Activated CD4-positive, alpha-beta T cell treated with anti-CD3 and anti-CD28 coated beads for 4 hours (primary cell): ENCODE measurements at regions not wholly inside any gene's neighbourhood (a gene's known extent, or its start where the extent isn't known, plus 50 kb on each side); places are given as distances from the start of the nearest gene placed in this dataset.

Experiments used
- DNase-seq, 2 donors: peaks; one replicate each; pipeline ENCODE4 v3.0.0-alpha.2; 2020

DNA sequence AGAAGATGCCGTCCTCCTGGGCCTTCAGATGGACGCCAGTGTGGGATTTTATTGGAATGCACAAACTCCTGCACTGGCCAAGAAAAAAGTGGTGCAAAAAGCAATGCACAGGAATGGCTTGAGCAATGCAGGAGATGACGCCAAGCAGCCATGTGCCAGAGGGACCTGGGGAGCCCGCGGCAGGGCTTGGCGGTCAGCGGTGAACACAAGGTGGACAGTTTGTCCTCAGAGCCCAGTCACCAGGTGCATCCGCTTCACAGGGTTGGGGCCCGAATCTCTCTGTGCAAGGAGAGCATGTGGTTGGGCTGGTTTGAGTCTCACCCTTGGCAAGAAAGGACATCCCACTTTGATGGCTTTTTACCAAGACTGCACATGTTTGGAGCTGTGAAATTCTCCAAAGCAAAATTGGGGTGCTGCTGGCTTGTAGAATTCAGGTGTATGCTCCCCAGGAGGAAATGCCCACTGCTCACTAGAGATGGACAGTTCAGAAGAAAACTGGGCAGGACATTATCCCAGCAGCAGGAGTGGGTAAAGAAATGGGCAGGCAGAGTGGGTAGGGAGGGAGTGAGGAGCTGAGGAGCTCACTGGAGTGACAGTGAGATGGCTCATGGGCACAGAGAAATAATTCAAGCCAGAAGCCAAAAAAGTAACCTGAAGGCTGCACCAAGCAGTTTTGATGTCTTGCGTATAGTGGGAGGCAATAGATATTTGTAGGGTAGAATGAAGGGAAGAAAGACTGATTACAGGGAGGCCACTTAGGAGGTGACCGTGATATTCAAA, 463.9 kb downstream of the MTRR start:
- DNase-seq: no peak

DNA sequence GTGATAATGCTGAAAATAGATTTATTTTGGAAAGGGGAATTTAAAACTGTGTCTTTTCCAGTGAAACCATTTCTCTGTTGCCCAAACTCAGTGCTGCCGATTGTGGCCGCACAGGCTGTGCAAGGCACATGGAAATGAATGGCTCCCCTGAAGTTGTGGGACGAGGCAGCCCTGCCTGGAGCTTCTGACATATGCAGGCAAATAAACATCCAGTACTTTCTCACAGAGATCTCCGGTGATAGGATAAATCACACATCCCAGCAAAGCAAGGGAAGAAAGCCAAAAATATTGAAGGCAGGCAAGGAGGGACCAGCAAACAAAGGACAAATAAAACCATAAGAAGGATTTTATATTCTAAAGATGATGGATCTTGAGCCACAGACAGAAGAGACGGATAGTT, 464.5 kb downstream of the MTRR start:
- DNase-seq: no peak

DNA sequence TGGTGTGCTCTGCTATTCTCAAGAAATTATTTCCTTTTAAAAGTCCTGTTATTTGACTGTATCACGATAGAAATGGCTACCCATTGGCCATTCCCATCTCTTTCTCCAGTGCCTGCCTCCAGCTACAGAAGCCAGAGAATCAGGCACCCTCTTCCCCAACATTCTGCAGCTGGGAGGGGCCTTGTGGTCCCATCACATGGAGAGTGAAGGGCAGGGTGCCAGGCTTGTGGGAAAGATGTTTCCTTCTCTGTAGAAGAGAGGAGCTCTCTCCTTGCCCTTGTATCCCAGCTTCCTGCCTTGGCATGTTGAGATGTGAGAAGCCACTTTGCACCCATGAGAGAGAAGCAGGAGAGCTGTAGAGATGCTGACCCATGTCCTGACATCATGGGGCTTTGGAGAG, 465.0 kb downstream of the MTRR start:
- DNase-seq: no peak

DNA sequence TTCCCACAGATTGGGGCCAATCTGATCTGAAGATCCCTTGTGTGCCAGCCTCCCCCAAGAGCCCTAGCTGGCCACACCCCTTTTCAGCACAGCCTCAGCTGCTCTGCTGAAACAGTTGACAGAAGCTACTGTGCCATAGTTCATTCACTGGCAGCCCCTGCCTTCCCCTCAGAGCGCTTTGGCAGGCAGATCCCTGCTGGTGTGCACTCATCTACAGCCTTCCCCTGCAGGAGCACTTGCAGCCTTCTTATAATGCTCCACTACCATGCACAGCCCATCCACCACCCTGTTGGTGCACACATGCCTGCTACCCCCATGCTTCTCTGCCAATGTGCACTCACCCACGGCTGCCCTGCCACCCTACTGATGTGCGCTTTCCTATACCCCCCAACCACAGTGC, 471.3 kb downstream of the MTRR start:
- no peak for DNase-seq

DNA sequence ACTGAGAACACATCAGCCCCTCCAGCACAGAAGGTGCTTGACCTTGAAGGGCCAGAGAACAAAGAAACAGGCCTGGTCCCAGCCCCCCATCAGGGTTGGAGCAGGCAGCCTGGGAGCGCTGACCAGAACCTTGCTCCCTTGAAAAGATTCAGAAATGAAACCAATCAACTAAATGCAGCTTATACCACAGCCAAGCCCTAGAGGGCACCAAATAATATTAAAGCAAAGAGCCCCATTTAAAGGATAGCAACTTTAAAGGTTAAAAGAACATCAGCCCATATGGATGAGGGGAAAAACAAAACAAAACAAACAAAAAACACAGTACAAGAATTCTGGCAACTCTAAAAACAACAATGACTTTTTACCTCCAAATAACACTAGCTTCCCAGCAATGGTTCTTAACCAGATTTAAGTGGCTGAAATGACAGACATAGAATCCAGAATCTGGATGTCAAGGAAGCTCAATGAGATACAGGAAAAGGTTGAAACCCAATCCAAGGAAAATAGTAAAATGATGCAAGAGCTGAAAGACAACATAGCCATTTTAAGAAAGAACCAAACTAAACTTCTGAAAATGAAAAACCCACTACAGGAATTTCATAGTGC, 471.9 kb downstream of the MTRR start:
- DNase-seq: no peak

DNA sequence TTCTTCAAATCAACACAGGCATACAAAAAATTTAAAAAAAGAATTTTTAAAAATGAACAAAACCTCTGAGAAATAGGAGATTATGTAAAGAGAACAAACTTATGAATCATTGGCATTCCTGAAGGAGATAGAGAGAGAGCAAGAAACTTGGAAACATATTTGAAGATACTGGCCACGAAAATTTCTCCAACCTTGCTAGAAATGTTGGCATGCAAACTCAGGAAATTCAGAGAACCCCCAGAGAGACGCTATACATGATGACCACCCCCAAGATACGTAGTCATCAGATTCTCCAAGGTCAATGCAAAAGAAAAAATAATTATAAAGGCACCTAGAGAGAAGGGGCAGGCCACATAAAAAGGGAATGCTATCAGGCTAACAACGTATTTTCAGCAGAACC, 472.5 kb downstream of the MTRR start:
- DNase-seq: no peak

DNA sequence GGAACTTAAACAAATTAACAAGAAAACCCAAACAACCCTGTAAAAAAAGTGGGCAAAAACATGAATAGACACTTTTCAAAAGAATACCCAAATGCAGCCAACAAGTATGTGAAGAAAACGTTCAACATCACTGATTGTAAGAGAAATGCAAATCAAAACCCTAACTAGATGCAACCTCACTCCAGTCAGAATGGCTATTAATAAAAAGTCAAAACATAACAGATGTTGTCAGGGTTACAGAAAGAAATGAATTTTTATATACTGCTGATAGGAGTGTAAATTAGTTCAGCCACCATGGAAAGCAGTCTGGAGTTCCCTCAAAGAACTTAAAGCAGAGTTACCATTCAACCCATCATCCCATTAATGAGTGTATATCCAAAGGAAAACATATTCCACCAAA, 479.0 kb downstream of the MTRR start:
- DNase-seq: no peak

DNA sequence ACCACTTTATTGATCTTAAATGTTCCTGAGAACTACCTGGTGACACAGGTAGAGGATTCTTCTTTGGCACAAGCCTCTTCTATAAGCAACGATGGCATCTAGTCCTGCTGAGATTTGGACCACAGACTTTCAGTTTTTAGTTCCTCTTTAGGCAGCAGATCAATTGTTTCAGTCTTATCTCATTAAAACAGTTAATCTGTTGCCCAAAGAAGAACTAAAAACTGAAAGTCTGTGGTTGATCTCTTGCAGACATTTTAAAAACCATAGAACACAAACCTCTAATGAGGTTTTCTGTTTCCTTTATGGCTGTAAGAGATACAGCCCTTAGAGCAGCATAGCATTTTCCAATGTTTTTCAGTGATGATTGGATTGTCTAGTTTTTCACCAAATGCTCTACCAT, 480.9 kb downstream of the MTRR start:
- no peak for DNase-seq

DNA sequence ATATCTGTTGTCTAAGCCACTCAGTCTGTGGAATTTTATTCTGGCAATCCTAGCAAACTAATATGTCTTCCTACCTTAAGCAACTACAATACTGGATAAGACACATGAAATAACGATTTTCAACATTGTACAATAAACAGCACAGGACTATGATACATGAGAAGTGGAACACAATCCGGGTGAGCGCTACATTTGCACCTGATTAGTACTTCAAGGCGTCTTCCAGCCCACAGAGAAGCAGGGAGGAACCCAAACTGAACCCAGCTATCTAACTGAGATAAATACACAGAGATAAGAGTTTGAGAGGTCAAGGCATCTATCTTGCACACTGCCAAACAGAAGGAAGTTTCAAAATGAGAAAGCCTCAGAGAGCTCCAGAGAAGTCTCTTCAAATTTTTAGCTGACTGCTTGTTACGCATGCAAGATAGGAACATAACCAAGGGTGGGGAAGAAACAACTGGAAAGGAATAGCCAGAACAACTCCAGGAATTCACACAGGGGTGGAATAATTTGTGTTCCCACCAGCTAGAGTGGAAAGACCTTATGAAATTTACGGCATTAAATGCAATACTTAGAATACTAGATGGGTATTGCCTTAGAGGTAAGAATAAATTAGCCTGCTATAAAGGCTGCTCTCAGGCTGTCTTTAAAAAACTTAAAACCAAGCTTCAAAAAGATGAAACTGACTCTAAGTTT, 481.8 kb downstream of the MTRR start:
- DNase-seq: no peak

DNA sequence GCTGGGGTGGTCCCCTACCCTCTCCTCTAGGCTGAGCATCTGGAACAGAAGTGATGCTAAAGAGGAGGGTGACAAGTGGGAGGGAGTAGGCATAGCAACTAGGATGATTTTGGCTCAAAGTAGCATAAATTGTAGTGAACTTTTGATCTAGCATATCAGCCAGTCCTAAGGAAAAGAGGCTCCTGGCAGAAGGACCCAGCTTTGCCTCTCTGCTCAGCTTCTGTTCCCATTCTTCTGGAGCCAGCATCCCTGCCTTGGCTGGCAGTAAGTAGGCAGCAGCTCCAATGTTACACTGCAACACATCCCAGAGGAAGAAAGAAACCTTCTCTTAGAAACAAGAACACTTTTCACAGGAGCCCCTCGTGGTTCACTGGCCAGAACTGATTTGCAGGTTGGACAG, 487.0 kb downstream of the MTRR start:
- no peak for DNase-seq

DNA sequence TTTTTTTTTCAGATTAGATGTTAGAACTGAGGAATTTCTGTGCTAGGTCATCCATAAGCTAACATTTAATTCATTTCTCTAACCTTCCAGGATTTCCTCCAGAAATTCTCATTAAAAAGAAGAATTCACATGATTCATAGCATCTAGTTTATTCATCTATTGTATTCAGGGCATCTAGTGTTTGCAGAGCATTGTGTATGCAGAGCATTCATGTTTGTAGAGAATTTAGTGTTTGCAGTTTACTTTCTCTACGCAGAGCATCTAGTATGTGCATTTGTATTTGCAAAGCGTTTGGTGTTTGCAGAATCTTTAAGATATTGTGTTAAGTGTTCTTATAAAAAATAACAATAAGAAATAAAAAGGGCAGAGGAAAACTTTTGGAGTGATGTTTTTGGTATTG, 491.1 kb downstream of the MTRR start:
- DNase-seq: no peak

DNA sequence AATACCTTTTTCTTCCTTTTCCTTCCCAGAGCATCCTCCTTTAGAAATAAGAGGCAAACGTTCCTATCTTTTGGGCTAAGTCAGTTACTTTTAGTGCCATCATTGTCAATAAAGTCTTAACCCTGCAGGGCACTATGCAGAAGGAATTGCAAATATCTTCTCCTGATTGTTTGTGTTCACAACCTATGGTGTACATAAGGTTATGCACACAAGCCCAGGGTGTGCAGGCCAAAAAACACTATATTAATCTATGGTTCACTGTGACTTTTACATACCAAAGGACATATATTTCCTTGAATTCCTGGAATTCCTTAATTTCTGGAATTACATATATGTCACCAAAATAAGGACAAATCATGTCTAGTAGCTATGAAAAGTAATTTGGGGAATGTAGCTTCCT, 493.5 kb downstream of the MTRR start:
- DNase-seq: no peak

DNA sequence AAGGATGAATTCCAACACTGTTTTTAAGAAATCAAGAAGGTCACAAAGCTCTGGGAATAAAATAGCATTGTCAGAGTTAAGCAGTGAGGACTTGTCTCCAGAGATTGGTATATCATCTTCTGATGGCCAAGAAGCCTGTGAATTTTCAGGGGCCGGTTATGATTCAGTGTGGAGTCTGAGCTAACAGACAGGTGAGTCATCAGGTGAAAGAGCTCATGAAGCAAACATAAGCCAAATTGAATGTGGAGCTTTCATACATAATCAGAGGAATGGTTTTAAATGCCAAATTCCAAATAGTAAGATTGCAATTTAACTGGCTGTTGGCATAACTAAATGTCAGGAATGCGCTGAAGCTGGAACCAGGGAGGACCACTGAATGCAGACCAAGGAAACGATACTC, 494.2 kb downstream of the MTRR start:
- no peak for DNase-seq

DNA sequence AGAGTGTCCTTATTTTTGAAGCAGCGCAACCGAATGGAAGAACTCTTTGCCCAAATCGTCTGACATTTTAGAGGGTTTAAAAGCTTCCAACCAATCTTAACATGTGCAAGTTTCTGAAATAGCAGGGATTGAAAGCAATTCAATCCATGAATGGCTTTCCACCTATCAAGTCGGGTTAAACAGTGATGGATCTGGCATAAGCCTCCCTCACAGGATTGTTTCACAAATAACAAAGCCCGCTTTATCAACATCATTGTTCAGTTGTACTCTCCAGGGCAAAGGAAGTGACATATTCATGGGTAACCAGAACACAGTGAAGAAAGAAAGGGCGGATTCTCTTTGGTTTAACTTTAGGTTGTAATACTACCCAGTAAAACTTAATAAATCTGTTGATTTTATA, 497.3 kb downstream of the MTRR start:
- DNase-seq: no peak

DNA sequence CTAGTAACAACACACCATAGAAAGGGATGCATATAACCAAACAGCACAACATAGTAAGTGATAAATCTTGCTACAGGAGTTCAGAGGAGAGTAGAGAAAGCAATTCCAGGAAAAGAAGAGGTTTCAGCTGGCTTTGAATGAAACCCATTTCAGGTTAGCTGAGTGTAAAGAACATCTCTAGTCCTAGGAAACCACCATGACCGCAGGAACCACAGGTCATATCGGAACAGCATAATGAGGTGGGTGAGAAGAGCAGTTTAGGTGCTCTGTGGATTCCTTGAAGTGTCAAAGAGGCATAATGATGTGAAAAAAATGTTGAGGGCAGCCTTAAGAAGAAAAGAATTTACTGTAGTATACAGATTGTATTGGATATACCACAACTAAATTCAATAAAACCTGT, 507.5 kb downstream of the MTRR start:
- no peak for DNase-seq

DNA sequence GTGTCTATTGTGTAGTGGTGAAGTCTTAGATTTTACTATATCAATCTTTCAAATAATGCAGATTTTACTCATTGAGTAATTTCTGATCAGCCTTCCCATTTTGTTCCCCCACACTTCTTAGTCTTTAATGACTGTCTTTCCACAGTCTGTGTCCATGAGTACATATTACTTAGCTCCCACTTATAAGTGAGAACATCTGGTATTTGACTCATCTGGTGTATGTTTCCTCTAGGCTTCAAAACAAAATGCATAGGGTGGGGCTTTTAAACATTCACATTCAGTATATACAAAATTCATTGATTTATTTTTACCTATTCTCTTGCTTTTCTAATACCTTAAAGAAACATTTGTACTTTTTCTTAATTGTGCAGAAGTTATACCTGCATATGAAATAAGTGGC, 513.0 kb downstream of the MTRR start:
- no peak for DNase-seq

DNA sequence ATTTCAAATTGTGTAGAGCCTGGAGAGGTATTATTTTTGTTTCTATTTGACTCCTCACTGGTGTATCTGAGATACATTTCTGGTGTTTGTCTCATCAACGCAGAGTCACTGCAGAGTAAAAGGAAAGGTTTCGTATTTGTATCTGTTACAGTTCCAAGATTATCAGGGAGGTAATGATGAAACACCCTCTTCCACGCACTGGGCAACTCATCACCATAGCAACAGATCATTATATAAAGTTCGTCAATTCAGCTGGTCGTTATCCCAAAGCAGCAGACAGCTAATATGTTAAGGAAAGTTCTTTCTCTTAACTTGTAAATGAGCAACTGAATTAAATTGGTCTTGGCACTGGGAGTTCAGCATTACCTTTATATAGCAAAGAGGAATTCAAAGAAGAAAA, 513.5 kb downstream of the MTRR start:
- no peak for DNase-seq

DNA sequence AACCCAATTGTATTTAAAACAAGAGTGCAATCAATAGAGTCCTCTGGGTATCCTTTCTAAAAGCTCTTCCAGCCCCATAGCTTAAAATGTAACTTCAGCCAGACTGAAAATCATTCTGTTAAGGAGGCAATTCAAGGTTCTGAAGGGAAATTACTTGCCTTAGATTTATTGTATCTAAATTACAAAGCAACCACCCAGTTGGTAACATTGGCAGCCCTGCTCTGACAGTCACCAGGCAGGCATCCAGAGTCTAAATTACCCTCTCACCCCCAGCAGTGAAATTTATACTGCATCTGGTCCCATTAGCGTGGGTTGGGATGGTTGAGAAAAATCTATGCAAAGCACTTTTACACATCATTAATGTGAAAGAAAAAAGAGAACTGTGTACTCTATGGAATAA, 514.7 kb downstream of the MTRR start:
- no peak for DNase-seq

DNA sequence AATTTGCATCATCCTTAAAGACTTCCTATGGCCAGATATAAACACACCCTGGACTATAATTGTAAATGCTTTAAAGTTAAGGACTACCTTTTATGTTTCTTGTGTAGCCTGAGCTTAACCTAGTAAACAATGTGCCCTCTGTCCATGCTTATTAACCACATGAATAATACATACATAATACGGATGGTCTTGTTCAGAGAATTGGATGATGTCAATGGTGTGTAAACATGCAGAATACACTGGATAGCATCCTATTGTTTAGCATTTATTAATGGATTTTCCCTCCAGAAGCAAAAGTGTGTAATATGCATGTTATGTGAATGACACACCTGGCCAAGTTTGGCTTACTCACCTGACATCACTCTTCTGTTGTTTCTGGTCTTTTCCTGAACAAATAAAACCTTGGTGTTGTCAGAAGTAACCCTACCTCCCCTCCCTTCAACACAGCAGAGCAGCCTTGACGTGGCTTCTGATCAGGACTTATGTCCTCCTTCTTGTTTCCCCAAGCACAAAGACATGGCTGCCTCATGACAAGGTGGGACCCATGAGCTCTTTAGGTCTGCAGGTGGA, 517.9 kb downstream of the MTRR start:
- no peak for DNase-seq

DNA sequence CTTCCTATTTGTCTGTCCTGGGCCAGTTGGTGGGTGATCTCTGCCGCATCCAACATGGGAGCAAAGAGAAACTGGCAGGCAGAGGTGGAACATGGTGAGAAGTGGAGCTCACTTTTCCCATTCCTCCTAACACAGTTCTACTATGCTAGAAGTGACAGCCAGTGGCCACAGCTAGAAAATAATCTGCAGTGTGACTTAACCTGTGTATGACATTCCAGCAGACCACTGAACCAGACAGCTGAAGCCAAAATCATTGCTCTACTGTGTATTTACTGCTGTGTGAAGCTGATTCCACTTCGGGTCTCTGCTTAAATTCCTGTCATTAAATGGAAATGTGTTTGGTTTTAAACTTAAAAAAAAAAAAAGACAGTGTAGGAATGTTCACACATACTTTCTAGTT, 523.0 kb downstream of the MTRR start:
- DNase-seq: no peak

DNA sequence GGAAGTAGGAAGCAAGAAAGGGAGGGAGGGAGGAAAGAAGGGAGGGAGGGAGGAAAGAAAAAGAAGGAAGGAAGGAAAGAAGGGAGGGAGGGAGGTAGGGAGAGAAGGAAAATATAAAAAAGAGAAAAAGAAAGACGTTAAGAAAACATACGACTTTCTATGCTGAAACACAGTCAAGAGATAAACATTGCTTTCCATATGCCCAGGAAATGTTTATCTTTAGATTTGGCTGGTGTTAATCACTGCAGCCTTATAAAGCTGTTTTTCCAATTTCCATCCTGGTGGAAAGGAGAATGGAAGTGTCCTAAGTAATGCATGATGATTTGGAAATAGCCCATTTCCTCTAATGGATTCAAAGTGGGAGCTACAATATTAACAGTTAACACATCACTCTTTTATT, 524.3 kb downstream of the MTRR start:
- no peak for DNase-seq

DNA sequence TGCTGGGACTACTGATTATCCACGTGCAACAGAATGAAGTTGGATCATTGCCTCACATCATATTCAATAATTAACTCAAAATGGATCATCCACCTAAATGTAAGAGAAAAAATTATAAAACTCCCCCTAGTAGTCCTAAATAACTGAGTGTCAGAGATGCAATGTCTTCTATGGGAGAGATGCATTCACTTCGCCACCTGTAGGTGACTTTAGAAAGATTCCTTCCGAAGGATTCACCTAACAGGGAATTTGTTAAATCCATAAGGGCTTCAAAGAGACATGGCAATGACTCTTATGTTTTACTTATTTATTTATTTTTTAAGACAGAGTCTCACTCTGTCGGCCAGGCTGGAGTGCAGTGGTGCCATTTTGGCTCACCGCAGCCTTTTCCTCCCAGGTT, 526.0 kb downstream of the MTRR start:
- no peak for DNase-seq

DNA sequence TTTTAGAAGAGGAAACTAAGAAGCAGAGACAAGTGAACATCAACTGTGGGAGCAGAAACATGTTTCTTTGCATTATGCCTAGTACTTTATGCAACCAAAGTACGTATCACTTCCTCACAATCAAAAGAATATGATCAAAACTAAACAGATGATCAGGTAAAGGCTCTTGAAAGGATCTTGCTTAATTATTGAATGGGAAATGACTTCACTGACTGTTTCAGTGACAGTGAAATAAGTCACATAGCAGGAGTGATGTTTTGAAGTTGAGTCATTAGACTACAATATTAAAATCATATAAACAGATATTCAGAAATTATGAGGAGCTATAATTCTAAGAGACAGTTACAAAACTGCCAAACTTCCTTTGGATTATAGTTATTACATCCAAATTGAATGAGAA, 527.3 kb downstream of the MTRR start:
- no peak for DNase-seq

DNA sequence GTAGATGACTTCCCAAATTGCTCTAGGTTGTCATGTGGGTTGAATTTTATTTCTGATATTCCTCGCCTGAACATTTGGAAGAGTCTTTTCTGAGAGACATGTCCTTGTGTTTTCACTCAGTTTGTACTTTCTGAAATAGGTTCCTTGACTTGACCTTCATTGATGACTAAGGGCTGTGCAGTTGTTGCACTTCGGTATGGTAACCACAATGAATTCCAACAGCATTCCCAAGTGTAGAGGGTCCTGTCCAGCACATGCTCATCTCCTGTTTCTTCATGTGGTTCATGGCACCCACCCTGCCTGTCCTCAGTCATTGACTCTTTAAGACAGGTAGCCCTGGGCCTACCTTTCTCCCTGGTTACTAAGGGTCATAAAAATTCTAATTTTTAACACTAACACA, 527.8 kb downstream of the MTRR start:
- no peak for DNase-seq
